Uterus (tissue), 3 donors: ENCODE measurements at regions not wholly inside any gene's neighbourhood (a gene's known extent, or its start where the extent isn't known, plus 50 kb on each side); places are given as distances from the start of the nearest gene placed in this dataset.

ENCODE experiments used
- DNase-seq, 2 donors: peaks; one replicate each; pipeline ENCODE4 v3.0.0-alpha.2; 2019 to 2020
- H3K27ac ChIP-seq, 2 donors: fragments of 200-600 bp; sonication (generic); 1 replicate in 1 of 2; 2 replicates in 1 of 2; pipeline ENCODE4 v1.5.1; 2016 to 2018
- H3K27me3 ChIP-seq, 2 donors: fragments of 200-600 bp; sonication (generic); one replicate each; pipeline ENCODE4 v1.5.1; 2018 to 2019; ENCODE audit warnings: control low read depth in 1 of 2
- H3K36me3 ChIP-seq, 2 donors: fragments of 200-600 bp; sonication (generic); one replicate each; pipeline ENCODE4 v1.5.1; 2019; ENCODE audit warnings: control low read depth in 1 of 2
- H3K4me1 ChIP-seq, 2 donors: fragments of 200-600 bp; sonication (generic); one replicate each; pipeline ENCODE4 v1.5.1; 2018 to 2019; ENCODE audit warnings: control low read depth in 1 of 2
- H3K4me3 ChIP-seq, 2 donors: fragments of 200-600 bp; sonication (generic); 1 replicate in 1 of 2; 2 replicates in 1 of 2; pipeline ENCODE4 v1.5.1; 2018 to 2019; ENCODE audit warnings: mild to moderate bottlenecking in 1 of 2
- H3K9me3 ChIP-seq, 2 donors: fragments of 200-600 bp; sonication (generic); one replicate each; pipeline ENCODE4 v1.5.1; 2019; ENCODE audit warnings: control low read depth in 1 of 2
- CTCF ChIP-seq, 4 experiments: fragments of 200-600 bp in 2 of 4; fragments of 450-650 bp in 2 of 4; sonication (generic) in 2 of 4; IDR thresholded peaks; one replicate each; pipeline ENCODE4 v1.5.1; 2016 to 2019; ENCODE audit warnings: antibody characterized with exemption in 4 of 4, mild to moderate bottlenecking in 2 of 4, moderate library complexity in 1 of 4
- POLR2A ChIP-seq, 2 donors: fragments of 450-650 bp; IDR thresholded peaks; one replicate each; pipeline ENCODE4 v1.6.1; 2016; ENCODE audit warnings: antibody characterized with exemption in 2 of 2, mild to moderate bottlenecking in 1 of 2, moderate library complexity in 1 of 2
- intact Hi-C: fragments of 100-400 bp; cut with DNase I; formaldehyde crosslinking; loops from one replicate; pipeline ENCODE4 v1.15.1; 2023; ENCODE audit warnings: low total_unique reads
- donor health status: DM: yes; HTN: yes; CAD: no.

DNA sequence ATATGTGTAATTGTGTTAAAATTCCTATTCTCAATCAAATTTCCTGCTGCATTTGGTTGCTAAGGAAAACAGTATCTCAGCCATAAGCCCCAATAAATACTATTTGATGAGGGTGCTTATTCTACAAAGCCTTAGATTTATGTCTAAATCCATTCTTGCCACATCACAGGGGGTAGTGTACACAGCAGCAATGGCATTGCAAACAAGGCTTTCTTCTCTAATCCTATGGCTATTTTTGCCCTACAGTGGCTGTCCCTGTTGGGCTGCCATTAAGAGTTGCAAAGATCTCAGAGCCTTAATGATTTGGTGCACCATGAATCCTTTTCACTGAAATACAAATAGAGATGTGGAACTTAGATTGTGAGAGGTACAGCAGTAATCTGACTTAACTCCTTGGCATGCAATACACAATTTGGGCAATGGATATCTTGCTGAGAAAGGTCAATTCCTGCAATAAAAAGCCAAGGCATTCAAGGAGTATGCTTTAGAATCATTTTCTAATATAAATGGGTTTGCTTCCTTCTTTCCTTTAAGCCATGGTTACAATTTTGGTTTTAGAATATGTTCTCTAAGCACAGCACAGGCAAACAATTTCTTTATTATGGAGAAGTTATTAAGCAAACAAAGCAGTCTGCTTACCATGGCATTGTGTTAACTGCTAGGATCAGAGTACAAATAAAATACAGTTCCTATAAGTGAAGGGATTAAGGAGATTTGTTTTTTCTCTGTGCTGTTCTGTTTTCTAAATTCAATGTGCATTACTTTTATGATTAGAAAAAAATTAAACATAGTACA, 69.8 kb upstream of the CD302 start:
- Histone ChIP-seq H3K4me3 (no peak overlapping the region), H3K4me1 (no peaks in the 10 kb centered on the region), H3K27ac (no peak overlapping the region), H3K27me3 (no peaks in the 10 kb centered on the region), H3K36me3 (no peaks in the 10 kb centered on the region), H3K9me3 (peaks cover 0 to 3% of the 10 kb centered on the region in 2 donors)
- no peak for TF ChIP-seq POLR2A (IDR thresholded peaks at IDR 0.05)
- no peak for TF ChIP-seq CTCF (IDR thresholded peaks at IDR 0.05)
- intact Hi-C loops = no loop called here
- DNase-seq = no peak

- no peaks in the 10 kb centered on the region for H3K36me3 ChIP-seq
- no peak overlapping the region for H3K4me3 ChIP-seq
- intact Hi-C loops = no loop called here
- no peak overlapping the region for H3K27ac ChIP-seq
- TF ChIP-seq POLR2A (IDR thresholded peaks at IDR 0.05) (no peak), CTCF (IDR thresholded peaks at IDR 0.05) (no peak)
- H3K4me1 ChIP-seq = no peaks in the 10 kb centered on the region
- no peaks in the 10 kb centered on the region for H3K27me3 ChIP-seq
- DNase-seq = no peak
- peaks cover 0 to 3% of the 10 kb centered on the region in 2 donors for H3K9me3 ChIP-seq
Measured at GRCh38 chr2:159863526-159864160, 65.6 kb upstream of the CD302 start.

DNA sequence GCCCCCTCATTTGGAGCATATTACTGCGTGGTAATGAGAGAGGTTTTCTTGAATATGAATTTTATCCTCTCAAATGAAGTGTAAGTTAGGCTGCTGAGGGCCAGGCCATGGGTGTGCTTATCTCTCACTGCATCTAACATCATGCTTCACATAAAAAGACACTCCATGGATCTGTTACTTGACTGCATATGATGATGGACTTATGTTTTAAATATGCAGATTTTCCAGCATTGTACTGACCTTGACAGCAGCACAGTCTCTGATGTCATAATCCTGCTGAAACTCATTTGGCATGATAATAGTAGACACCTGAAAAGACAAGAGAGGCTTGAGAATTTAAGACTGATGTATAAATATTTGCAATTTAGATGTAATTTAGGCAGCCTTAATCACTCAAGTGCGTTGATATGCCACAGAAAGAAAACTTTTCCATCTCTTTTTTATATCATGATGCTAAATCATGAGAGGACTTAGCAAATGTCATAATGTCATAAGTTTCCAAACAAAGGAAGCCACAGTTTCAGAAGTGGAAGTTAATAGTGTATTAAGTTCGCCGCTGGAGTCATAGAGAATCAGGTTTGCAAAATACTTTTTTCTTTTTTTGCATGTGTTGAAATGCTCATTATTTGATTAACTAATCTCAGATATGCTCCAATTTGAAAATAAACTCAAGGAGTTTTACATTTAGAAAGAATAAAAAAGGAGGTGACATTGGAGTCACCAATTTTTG, 62.7 kb upstream of the CD302 start:
- intact Hi-C loops = no loop called here
- Histone ChIP-seq H3K36me3 (no peaks in the 10 kb centered on the region), H3K4me3 (no peak overlapping the region), H3K4me1 (no peaks in the 10 kb centered on the region), H3K27ac (no peak overlapping the region), H3K27me3 (no peaks in the 10 kb centered on the region), H3K9me3 (peaks cover 0 to 3% of the 10 kb centered on the region in 2 donors)
- no peak for TF ChIP-seq POLR2A (IDR thresholded peaks at IDR 0.05)
- no peak for TF ChIP-seq CTCF (IDR thresholded peaks at IDR 0.05)
- no peak for DNase-seq

GRCh38 chr2:159859583-159859982, 61.6 kb upstream of the CD302 start:
- no peaks in the 10 kb centered on the region for H3K4me1 ChIP-seq
- H3K4me3 ChIP-seq = no peak overlapping the region
- no peaks in the 10 kb centered on the region for H3K36me3 ChIP-seq
- no peak for TF ChIP-seq POLR2A (IDR thresholded peaks at IDR 0.05)
- TF ChIP-seq CTCF (IDR thresholded peaks at IDR 0.05) = no peak
- intact Hi-C loops = no loop called here
- H3K27me3 ChIP-seq = no peaks in the 10 kb centered on the region
- DNase-seq = no peak
- H3K27ac ChIP-seq = no peak overlapping the region
- H3K9me3 ChIP-seq = peaks cover 0 to 3% of the 10 kb centered on the region in 2 donors

DNA sequence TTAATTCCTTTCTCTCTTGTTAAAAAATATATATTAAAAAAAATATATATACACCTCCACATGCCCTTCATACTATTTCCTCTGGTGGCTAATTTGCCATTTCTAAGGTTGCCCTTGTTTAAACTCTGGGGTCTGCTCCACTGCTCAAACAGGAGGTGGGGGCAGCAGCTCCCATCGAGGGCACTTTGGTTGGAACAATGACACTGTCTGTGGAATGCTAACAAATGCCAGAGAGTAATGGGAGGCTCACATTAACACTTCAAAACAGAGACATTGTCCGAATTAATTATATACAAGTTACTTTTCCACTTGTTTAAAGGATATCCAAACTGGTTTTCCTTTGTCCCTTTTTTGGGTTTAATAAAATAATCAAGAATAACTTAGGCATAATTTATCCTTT, 58.8 kb upstream of the CD302 start:
- DNase-seq = no peak
- Histone ChIP-seq H3K4me1 (no peaks in the 10 kb centered on the region), H3K27me3 (no peaks in the 10 kb centered on the region), H3K4me3 (no peak overlapping the region), H3K9me3 (no peaks in the 10 kb centered on the region), H3K36me3 (no peaks in the 10 kb centered on the region), H3K27ac (no peak overlapping the region)
- no peak for TF ChIP-seq CTCF (IDR thresholded peaks at IDR 0.05)
- no peak for TF ChIP-seq POLR2A (IDR thresholded peaks at IDR 0.05)
- intact Hi-C loops = no loop called here
